SK-N-SH (cell line): ENCODE measurements at regions not wholly inside any gene's neighbourhood (a gene's known extent, or its start where the extent isn't known, plus 50 kb on each side); places are given as distances from the start of the nearest gene placed in this dataset.

ENCODE experiments used
- CTCF ChIA-PET: fragments of 300-600, 350-600 bp; formaldehyde crosslinking; extraction: SDS; loops from one replicate; lab custom pipeline; 2021; lab: Yijun Ruan, JAX
- POLR2A ChIA-PET: fragments of 350-600 bp; sonication (Branson Sonifier 250); formaldehyde crosslinking; extraction: SDS; loops from one replicate; lab custom pipeline; 2020; ENCODE audit warnings: antibody characterized with exemption, inconsistent platforms; lab: Yijun Ruan, JAX
- DNase-seq: peaks from one replicate; pipeline ENCODE4 v3.0.0; 2012
- H2AFZ ChIP-seq: fragments of 200-600 bp; sonication (generic); 2 replicates; pipeline ENCODE4 v1.8.1; 2016; ENCODE audit warnings: antibody characterized with exemption, mild to moderate bottlenecking, low read depth
- H3F3A ChIP-seq: fragments of 200-600 bp; sonication (generic); replicated peaks from 2 replicates; pipeline ENCODE3; 2016; ENCODE audit warnings: antibody characterized with exemption, mild to moderate bottlenecking; ENCODE audit not compliant: insufficient read depth
- H3K27ac ChIP-seq, 2 experiments: fragments of 200-500 bp in 1 of 2; fragments of 200-600 bp in 1 of 2; sonication (Bioruptor generic) in 1 of 2; sonication (generic), shearing (Covaris generic) in 1 of 2; 2 replicates each; pipeline versions ENCODE4 v1.5.1 to v1.6.1; 2014 to 2016; ENCODE audit warnings: low read depth in 2 of 2, inconsistent platforms in 1 of 2, low read length in 1 of 2, mild to moderate bottlenecking in 1 of 2, mixed read lengths in 1 of 2
- H3K27me3 ChIP-seq: fragments of 200-600 bp; sonication (generic), shearing (Covaris generic); 2 replicates; pipeline ENCODE4 v1.6.1; 2016; ENCODE audit warnings: mixed run types; ENCODE audit not compliant: insufficient read depth
- H3K36me3 ChIP-seq, 2 experiments: fragments of 200-500 bp in 1 of 2; fragments of 200-600 bp in 1 of 2; sonication (Bioruptor generic) in 1 of 2; sonication (generic) in 1 of 2; replicated peaks in 1 of 2; 2 replicates each; pipeline versions ENCODE3 to v1.5.1; 2014 to 2016; ENCODE audit warnings: low read length in 1 of 2, mild to moderate bottlenecking in 1 of 2; ENCODE audit not compliant: insufficient read depth in 2 of 2, control insufficient read depth in 1 of 2
- H3K4me1 ChIP-seq, 2 experiments: fragments of 200-500 bp in 1 of 2; fragments of 200-600 bp in 1 of 2; sonication (Bioruptor generic) in 1 of 2; sonication (generic), shearing (Covaris generic) in 1 of 2; 2 replicates each; pipeline versions ENCODE4 v1.5.1 to v1.6.1; 2014 to 2016; ENCODE audit warnings: low read depth in 1 of 2, low read length in 1 of 2, mixed run types in 1 of 2; ENCODE audit not compliant: insufficient read depth in 2 of 2, control insufficient read depth in 1 of 2
- H3K4me2 ChIP-seq: fragments of 200-600 bp; sonication (generic), shearing (Covaris generic); 2 replicates; pipeline ENCODE4 v1.6.1; 2017; ENCODE audit warnings: mixed run types
- H3K4me3 ChIP-seq, 2 experiments: fragments of 200-500 bp in 1 of 2; fragments of 200-600 bp in 1 of 2; sonication (Bioruptor generic) in 1 of 2; sonication (generic), shearing (Covaris generic) in 1 of 2; 2 replicates each; pipeline versions ENCODE4 v1.5.1 to v1.8.1; 2014 to 2016; ENCODE audit warnings: low read depth in 2 of 2, inconsistent platforms in 1 of 2, low read length in 1 of 2, mild to moderate bottlenecking in 1 of 2, mixed read lengths in 1 of 2, moderate library complexity in 1 of 2
- H3K79me2 ChIP-seq: fragments of 200-600 bp; sonication (generic); 2 replicates; pipeline ENCODE4 v1.8.1; 2017; ENCODE audit warnings: mild to moderate bottlenecking; ENCODE audit not compliant: insufficient read depth
- H3K9ac ChIP-seq: fragments of 200-600 bp; sonication (generic); 2 replicates; pipeline ENCODE4 v1.6.1; 2017; ENCODE audit warnings: mixed run types
- H3K9me2 ChIP-seq: fragments of 200-600 bp; sonication (generic); 2 replicates; pipeline ENCODE4 v1.6.1; 2017; ENCODE audit warnings: mixed run types
- H3K9me3 ChIP-seq: fragments of 200-600 bp; sonication (generic); 2 replicates; pipeline ENCODE4 v1.6.1; 2017; ENCODE audit warnings: mixed run types, mild to moderate bottlenecking, moderate library complexity
- H4K20me1 ChIP-seq: fragments of 200-600 bp; sonication (generic); 2 replicates; pipeline ENCODE4 v1.6.1; 2017; ENCODE audit warnings: mild to moderate bottlenecking, mixed run types; ENCODE audit not compliant: insufficient read depth
- ELF1 ChIP-seq: IDR thresholded peaks from 2 replicates; pipeline ENCODE4 v1.4.0; 2012
- EP300 ChIP-seq, 2 experiments: IDR thresholded peaks; 2 replicates each; pipeline versions ENCODE4 v1.4.0 to v1.6.1; 2012; ENCODE audit warnings: borderline replicate concordance in 1 of 2, low read depth in 1 of 2, low read length in 1 of 2
- EZH2phosphoT487 ChIP-seq: fragments of 200-600 bp; sonication (generic); IDR thresholded peaks from 2 replicates; pipeline ENCODE4 v1.6.1; 2017; ENCODE audit warnings: low read depth, mixed run types, mild to moderate bottlenecking, antibody characterized with exemption, moderate library complexity, borderline replicate concordance
- FOSL2 ChIP-seq: IDR thresholded peaks from 2 replicates; pipeline ENCODE4 v1.4.0; 2012; ENCODE audit warnings: low read depth, mild to moderate bottlenecking, moderate library complexity, borderline replicate concordance
- GATA2 ChIP-seq: sonication (generic); formaldehyde crosslinking; IDR thresholded peaks from 2 replicates; pipeline ENCODE4 v1.5.0; 2020; ENCODE audit warnings: mild to moderate bottlenecking, missing genetic modification reagents
- JUND ChIP-seq: IDR thresholded peaks from 2 replicates; pipeline ENCODE4 v1.4.0; 2012
- MEF2A ChIP-seq: IDR thresholded peaks from 2 replicates; pipeline ENCODE4 v1.4.0; 2012; ENCODE audit warnings: low read depth, borderline replicate concordance
- NFIC ChIP-seq: IDR thresholded peaks from 2 replicates; pipeline ENCODE4 v1.4.0; 2012; ENCODE audit warnings: borderline replicate concordance
- RFX5 ChIP-seq: IDR thresholded peaks from 2 replicates; pipeline ENCODE4 v1.6.1; 2012; ENCODE audit warnings: mild to moderate bottlenecking, improper control_type of control experiment, low read length
- SMC3 ChIP-seq: IDR thresholded peaks from 2 replicates; pipeline ENCODE4 v1.6.1; 2012; ENCODE audit warnings: low read depth, low read length, improper control_type of control experiment
- TAF1 ChIP-seq: IDR thresholded peaks from 2 replicates; pipeline ENCODE4 v1.6.1; 2012; ENCODE audit warnings: low read depth, mild to moderate bottlenecking, low read length, moderate library complexity, borderline replicate concordance
- TCF12 ChIP-seq: IDR thresholded peaks from 2 replicates; pipeline ENCODE4 v1.4.0; 2012
- TEAD4 ChIP-seq: IDR thresholded peaks from 2 replicates; pipeline ENCODE4 v1.4.0; 2012; ENCODE audit warnings: mild to moderate bottlenecking, borderline replicate concordance; ENCODE audit not compliant: insufficient read depth
- YY1 ChIP-seq: IDR thresholded peaks from 2 replicates; pipeline ENCODE4 v1.4.0; 2012; ENCODE audit warnings: low read depth, mild to moderate bottlenecking
- WGBS: methylation state at CpG from one replicate; pipeline ENCODE4 v1.1.6; 2017; ENCODE audit warnings: low lambda C conversion rate; 5-methylcytosine and 5-hydroxymethylcytosine counted together
- TF ChIP-seq, protein P1 (sequence below): IDR thresholded peaks from 2 replicates; pipeline ENCODE4; 2012
- TF ChIP-seq, protein P2 (sequence below): fragments of 150-350 bp; IDR thresholded peaks from 2 replicates; pipeline ENCODE4 v1.6.1; 2016; ENCODE audit warnings: mild to moderate bottlenecking, low read depth, low read length
- TF ChIP-seq, protein P3 (sequence below): IDR thresholded peaks from 2 replicates; pipeline ENCODE4 v1.6.1; 2012; ENCODE audit warnings: mild to moderate bottlenecking, low read depth, low read length, moderate library complexity
- TF ChIP-seq, protein P4 (sequence below): IDR thresholded peaks from 2 replicates; pipeline ENCODE4 v1.4.0; 2012; ENCODE audit warnings: low read depth, borderline replicate concordance
- TF ChIP-seq, protein P5 (sequence below): fragments of 200-600 bp; sonication (generic); IDR thresholded peaks from 2 replicates; pipeline ENCODE4 v1.6.1; 2017; ENCODE audit warnings: antibody characterized with exemption, mild to moderate bottlenecking, moderate library complexity

DNA sequence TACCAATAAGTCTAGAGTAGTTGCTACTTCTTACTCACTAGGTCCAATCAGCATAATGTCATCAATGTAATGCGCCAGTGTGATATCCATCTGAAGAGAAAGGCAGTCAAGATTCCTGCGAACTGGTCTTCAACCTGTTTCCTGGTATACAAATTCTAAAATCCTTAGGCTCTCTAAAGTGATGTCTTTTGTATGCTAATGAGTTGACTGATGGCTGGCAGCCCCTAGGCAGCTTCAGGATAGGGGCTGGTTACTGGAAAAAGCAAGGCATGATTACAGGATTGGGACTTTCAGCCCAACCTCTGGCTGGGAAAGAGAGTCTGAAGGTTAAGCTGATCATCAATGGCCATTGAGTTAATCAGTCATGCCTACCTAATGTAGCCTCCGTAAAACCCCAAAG, 250.2 kb upstream of the PTER start:
- H3K36me3 ChIP-seq, result no peaks in the 10 kb centered on the region
- H3K27me3 ChIP-seq, result no peaks in the 10 kb centered on the region
- no peak overlapping the region for H3K4me3 ChIP-seq
- no peak for DNase-seq
- 25% methylated on average over 3 of the region's 3 CpGs for WGBS
- CTCF ChIA-PET, result no interaction called here
- POLR2A ChIA-PET, result no interaction called here
- H3K9me2 ChIP-seq, result no peaks in the 10 kb centered on the region
- no peak overlapping the region for H3K27ac ChIP-seq
- no peaks in the 10 kb centered on the region for H3K79me2 ChIP-seq
- no peak overlapping the region for H3K4me2 ChIP-seq
- TF ChIP-seq FOSL2, result no peak
- TF ChIP-seq, protein P1, sequence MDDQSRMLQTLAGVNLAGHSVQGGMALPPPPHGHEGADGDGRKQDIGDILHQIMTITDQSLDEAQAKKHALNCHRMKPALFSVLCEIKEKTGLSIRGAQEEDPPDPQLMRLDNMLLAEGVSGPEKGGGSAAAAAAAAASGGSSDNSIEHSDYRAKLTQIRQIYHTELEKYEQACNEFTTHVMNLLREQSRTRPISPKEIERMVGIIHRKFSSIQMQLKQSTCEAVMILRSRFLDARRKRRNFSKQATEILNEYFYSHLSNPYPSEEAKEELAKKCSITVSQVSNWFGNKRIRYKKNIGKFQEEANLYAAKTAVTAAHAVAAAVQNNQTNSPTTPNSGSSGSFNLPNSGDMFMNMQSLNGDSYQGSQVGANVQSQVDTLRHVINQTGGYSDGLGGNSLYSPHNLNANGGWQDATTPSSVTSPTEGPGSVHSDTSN, result no peak
- no peaks in the 10 kb centered on the region for H3F3A ChIP-seq
- H3K9me3 ChIP-seq, result no peaks in the 10 kb centered on the region
- H4K20me1 ChIP-seq, result no peaks in the 10 kb centered on the region
- no peaks in the 10 kb centered on the region; a peak in 1 of 4 replicates for H3K4me1 ChIP-seq
- no peak overlapping the region for H3K9ac ChIP-seq
- no peak overlapping the region for H2AFZ ChIP-seq

DNA sequence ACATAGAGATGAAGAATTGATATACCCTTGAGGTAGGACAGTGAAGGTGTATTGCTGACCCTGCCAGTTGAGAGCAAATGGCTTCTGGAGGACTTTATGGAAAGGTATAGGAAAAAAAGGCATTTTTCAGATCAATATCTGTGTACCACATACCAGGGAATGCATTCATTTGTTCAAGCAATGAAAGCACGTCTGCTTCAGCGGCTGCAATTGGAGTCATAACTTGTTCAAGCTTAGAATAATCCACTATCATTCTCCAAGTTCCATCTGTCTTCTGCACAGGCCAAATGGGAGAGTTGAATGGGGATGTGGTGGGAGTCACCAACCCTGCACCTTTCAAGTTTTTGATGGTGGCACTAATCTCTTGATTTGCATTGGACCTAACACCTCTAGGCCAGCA, 249.6 kb upstream of the PTER start:
- CTCF ChIA-PET, result no interaction called here
- Histone ChIP-seq H4K20me1 (no peaks in the 10 kb centered on the region), H3K4me3 (no peak overlapping the region), H2AFZ (no peak overlapping the region), H3K9me3 (no peaks in the 10 kb centered on the region), H3F3A (no peaks in the 10 kb centered on the region), H3K9me2 (no peaks in the 10 kb centered on the region)
- TF ChIP-seq JUND (no peak), MEF2A (no peak), SMC3 (no peak), YY1 (no peak), TAF1 (no peak), RFX5 (no peak), TCF12 (no peak), EP300 (IDR thresholded peaks at IDR 0.05; ENCODE audit: borderline replicate concordance in 1 of 2, low read depth in 1 of 2, low read length in 1 of 2) (no peak), GATA2 (CRISPR knock-in tag) (no peak), TEAD4 (no peak), ELF1 (no peak), EZH2phosphoT487 (no peak), NFIC (no peak)
- TF ChIP-seq, protein P2, sequence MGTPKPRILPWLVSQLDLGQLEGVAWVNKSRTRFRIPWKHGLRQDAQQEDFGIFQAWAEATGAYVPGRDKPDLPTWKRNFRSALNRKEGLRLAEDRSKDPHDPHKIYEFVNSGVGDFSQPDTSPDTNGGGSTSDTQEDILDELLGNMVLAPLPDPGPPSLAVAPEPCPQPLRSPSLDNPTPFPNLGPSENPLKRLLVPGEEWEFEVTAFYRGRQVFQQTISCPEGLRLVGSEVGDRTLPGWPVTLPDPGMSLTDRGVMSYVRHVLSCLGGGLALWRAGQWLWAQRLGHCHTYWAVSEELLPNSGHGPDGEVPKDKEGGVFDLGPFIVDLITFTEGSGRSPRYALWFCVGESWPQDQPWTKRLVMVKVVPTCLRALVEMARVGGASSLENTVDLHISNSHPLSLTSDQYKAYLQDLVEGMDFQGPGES, result no peak
- TF ChIP-seq, protein P3, sequence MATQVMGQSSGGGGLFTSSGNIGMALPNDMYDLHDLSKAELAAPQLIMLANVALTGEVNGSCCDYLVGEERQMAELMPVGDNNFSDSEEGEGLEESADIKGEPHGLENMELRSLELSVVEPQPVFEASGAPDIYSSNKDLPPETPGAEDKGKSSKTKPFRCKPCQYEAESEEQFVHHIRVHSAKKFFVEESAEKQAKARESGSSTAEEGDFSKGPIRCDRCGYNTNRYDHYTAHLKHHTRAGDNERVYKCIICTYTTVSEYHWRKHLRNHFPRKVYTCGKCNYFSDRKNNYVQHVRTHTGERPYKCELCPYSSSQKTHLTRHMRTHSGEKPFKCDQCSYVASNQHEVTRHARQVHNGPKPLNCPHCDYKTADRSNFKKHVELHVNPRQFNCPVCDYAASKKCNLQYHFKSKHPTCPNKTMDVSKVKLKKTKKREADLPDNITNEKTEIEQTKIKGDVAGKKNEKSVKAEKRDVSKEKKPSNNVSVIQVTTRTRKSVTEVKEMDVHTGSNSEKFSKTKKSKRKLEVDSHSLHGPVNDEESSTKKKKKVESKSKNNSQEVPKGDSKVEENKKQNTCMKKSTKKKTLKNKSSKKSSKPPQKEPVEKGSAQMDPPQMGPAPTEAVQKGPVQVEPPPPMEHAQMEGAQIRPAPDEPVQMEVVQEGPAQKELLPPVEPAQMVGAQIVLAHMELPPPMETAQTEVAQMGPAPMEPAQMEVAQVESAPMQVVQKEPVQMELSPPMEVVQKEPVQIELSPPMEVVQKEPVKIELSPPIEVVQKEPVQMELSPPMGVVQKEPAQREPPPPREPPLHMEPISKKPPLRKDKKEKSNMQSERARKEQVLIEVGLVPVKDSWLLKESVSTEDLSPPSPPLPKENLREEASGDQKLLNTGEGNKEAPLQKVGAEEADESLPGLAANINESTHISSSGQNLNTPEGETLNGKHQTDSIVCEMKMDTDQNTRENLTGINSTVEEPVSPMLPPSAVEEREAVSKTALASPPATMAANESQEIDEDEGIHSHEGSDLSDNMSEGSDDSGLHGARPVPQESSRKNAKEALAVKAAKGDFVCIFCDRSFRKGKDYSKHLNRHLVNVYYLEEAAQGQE, result no peak
- TF ChIP-seq, protein P4, sequence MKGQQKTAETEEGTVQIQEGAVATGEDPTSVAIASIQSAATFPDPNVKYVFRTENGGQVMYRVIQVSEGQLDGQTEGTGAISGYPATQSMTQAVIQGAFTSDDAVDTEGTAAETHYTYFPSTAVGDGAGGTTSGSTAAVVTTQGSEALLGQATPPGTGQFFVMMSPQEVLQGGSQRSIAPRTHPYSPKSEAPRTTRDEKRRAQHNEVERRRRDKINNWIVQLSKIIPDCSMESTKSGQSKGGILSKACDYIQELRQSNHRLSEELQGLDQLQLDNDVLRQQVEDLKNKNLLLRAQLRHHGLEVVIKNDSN, result no peak
- TF ChIP-seq, protein P5, sequence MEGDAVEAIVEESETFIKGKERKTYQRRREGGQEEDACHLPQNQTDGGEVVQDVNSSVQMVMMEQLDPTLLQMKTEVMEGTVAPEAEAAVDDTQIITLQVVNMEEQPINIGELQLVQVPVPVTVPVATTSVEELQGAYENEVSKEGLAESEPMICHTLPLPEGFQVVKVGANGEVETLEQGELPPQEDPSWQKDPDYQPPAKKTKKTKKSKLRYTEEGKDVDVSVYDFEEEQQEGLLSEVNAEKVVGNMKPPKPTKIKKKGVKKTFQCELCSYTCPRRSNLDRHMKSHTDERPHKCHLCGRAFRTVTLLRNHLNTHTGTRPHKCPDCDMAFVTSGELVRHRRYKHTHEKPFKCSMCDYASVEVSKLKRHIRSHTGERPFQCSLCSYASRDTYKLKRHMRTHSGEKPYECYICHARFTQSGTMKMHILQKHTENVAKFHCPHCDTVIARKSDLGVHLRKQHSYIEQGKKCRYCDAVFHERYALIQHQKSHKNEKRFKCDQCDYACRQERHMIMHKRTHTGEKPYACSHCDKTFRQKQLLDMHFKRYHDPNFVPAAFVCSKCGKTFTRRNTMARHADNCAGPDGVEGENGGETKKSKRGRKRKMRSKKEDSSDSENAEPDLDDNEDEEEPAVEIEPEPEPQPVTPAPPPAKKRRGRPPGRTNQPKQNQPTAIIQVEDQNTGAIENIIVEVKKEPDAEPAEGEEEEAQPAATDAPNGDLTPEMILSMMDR, result no peak
- TF ChIP-seq, protein P1, result no peak
- TF ChIP-seq, all 33 proteins: peak for 0
- DNase-seq, result no peak
- Histone ChIP-seq H3K4me2 (no peak overlapping the region), H3K36me3 (no peaks in the 10 kb centered on the region), H3K79me2 (no peaks in the 10 kb centered on the region), H3K27ac (no peak overlapping the region), H3K9ac (no peak overlapping the region), H3K4me1 (no peaks in the 10 kb centered on the region; a peak in 1 of 4 replicates), H3K27me3 (no peaks in the 10 kb centered on the region)
- WGBS, result 15% methylated on average over 2 of the region's 2 CpGs
- POLR2A ChIA-PET, result no interaction called here
